ENCODE measurements at regions not wholly inside any gene's neighbourhood (a gene's known extent, or its start where the extent isn't known, plus 50 kb on each side); places are given as distances from the start of the nearest gene placed in this dataset.

- Histone ChIP-seq H3K27ac (ENCODE audit: low read length) (no peak overlapping the region), H4K20me1 (ENCODE audit: insufficient read depth, low read length) (no peaks in the 10 kb centered on the region), H3K36me3 (replicated peaks; ENCODE audit: insufficient read depth, low read length) (no peaks in the 10 kb centered on the region), H2AFZ (ENCODE audit: low read length) (no peak overlapping the region), H3K79me2 (ENCODE audit: low read length) (no peaks in the 10 kb centered on the region), H3K4me3 (ENCODE audit: low read length) (no peak overlapping the region), H3K9me3 (replicated peaks; ENCODE audit: insufficient read depth, low read length) (no peaks in the 10 kb centered on the region), H3F3A (ENCODE audit: insufficient read depth, low read length) (no peaks in the 10 kb centered on the region), H3K9me2 (replicated peaks; ENCODE audit: insufficient read depth, low read length) (no peaks in the 10 kb centered on the region), H3K4me2 (ENCODE audit: low read depth, low read length) (no peak overlapping the region), H3K4me1 (ENCODE audit: low read length) (no peaks in the 10 kb centered on the region), H3K27me3 (replicated peaks; ENCODE audit: insufficient read depth, low read length) (no peaks in the 10 kb centered on the region), H3K9ac (ENCODE audit: low read length) (no peak overlapping the region)
- DNase-seq, result no peak
- TF ChIP-seq EZH2 (optimal IDR thresholded peaks at IDR 0.05; ENCODE audit: low read depth, low read length), result no peak
- no peak for TF ChIP-seq CTCF (IDR thresholded peaks at IDR 0.05; ENCODE audit: low read length)
- no peak for TF ChIP-seq EZH2phosphoT487 (IDR thresholded peaks at IDR 0.05; ENCODE audit: low read length)
Measured at GRCh38 chr4:152234571-152234970, 301.3 kb downstream of the FBXW7 start.

- H3K36me3 ChIP-seq (replicated peaks; ENCODE audit: insufficient read depth, low read length), result no peaks in the 10 kb centered on the region
- no peaks in the 10 kb centered on the region for H3K79me2 ChIP-seq (ENCODE audit: low read length)
- H3K9me2 ChIP-seq (replicated peaks; ENCODE audit: insufficient read depth, low read length), result no peaks in the 10 kb centered on the region
- TF ChIP-seq CTCF (IDR thresholded peaks at IDR 0.05; ENCODE audit: low read length) (no peak), EZH2 (optimal IDR thresholded peaks at IDR 0.05; ENCODE audit: low read depth, low read length) (no peak), EZH2phosphoT487 (IDR thresholded peaks at IDR 0.05; ENCODE audit: low read length) (no peak)
- H3K9me3 ChIP-seq (replicated peaks; ENCODE audit: insufficient read depth, low read length), result no peaks in the 10 kb centered on the region
- H3K9ac ChIP-seq (ENCODE audit: low read length), result no peak overlapping the region
- H2AFZ ChIP-seq (ENCODE audit: low read length), result no peak overlapping the region
- no peaks in the 10 kb centered on the region for H4K20me1 ChIP-seq (ENCODE audit: insufficient read depth, low read length)
- no peak for DNase-seq
- H3K4me2 ChIP-seq (ENCODE audit: low read depth, low read length), result no peak overlapping the region
- no peaks in the 10 kb centered on the region for H3K27me3 ChIP-seq (replicated peaks; ENCODE audit: insufficient read depth, low read length)
- no peak overlapping the region for H3K27ac ChIP-seq (ENCODE audit: low read length)
- H3K4me1 ChIP-seq (ENCODE audit: low read length), result no peaks in the 10 kb centered on the region
- no peaks in the 10 kb centered on the region for H3F3A ChIP-seq (ENCODE audit: insufficient read depth, low read length)
- H3K4me3 ChIP-seq (ENCODE audit: low read length), result no peak overlapping the region
Measured at GRCh38 chr4:152232271-152232670, 303.6 kb downstream of the FBXW7 start.

- Histone ChIP-seq H3K27me3 (replicated peaks; ENCODE audit: insufficient read depth, low read length) (no peaks in the 10 kb centered on the region), H3K4me1 (ENCODE audit: low read length) (no peaks in the 10 kb centered on the region), H3K9me3 (replicated peaks; ENCODE audit: insufficient read depth, low read length) (no peaks in the 10 kb centered on the region)
Measured at GRCh38 chr4:152229782-152230289, 306.1 kb downstream of the FBXW7 start.

More at GRCh38 chr4:152229782-152230289, 306.1 kb downstream of the FBXW7 start:
- Histone ChIP-seq H3K79me2 (ENCODE audit: low read length) (no peaks in the 10 kb centered on the region), H3F3A (ENCODE audit: insufficient read depth, low read length) (no peaks in the 10 kb centered on the region), H3K4me3 (ENCODE audit: low read length) (no peak overlapping the region), H3K36me3 (replicated peaks; ENCODE audit: insufficient read depth, low read length) (no peaks in the 10 kb centered on the region), H2AFZ (ENCODE audit: low read length) (no peak overlapping the region), H3K4me2 (ENCODE audit: low read depth, low read length) (no peak overlapping the region), H3K9me2 (replicated peaks; ENCODE audit: insufficient read depth, low read length) (no peaks in the 10 kb centered on the region), H3K27ac (ENCODE audit: low read length) (no peak overlapping the region), H4K20me1 (ENCODE audit: insufficient read depth, low read length) (no peaks in the 10 kb centered on the region), H3K9ac (ENCODE audit: low read length) (no peak overlapping the region)
- DNase-seq, result no peak
- TF ChIP-seq EZH2 (optimal IDR thresholded peaks at IDR 0.05; ENCODE audit: low read depth, low read length) (no peak), CTCF (IDR thresholded peaks at IDR 0.05; ENCODE audit: low read length) (no peak), EZH2phosphoT487 (IDR thresholded peaks at IDR 0.05; ENCODE audit: low read length) (no peak)
